ENCODE measurements at regions not wholly inside any gene's neighbourhood (a gene's known extent, or its start where the extent isn't known, plus 50 kb on each side); places are given as distances from the start of the nearest gene placed in this dataset.
"Not testable (repeated sequence)": the region's sequence is repeated elsewhere in the genome, so short reads cannot be mapped to it uniquely, and the experiment has no call there.

- no peaks in the 10 kb centered on the region for H3K79me2 ChIP-seq (ENCODE audit: insufficient read depth, low read length)
Measured at GRCh38 chr1:48066936-48067335, 69.8 kb upstream of the TRABD2B start.

GRCh38 chr1:48064693-48065092 lies 67.5 kb upstream of the TRABD2B start:
- not testable (repeated sequence) for H3F3A ChIP-seq (ENCODE audit: insufficient read depth, low read length); H3K9me3 ChIP-seq (ENCODE audit: low read length); H3K4me1 ChIP-seq (ENCODE audit: insufficient read depth, low read length, severe bottlenecking); H3K4me2 ChIP-seq (ENCODE audit: low read length); H3K36me3 ChIP-seq (ENCODE audit: insufficient read depth, low read length); H2AFZ ChIP-seq (ENCODE audit: low read length); H3K27ac ChIP-seq (ENCODE audit: low read depth, low read length, poor library complexity, severe bottlenecking); H3K9me2 ChIP-seq (ENCODE audit: low read depth, low read length); H4K20me1 ChIP-seq (ENCODE audit: insufficient read depth, low read length); H3K79me2 ChIP-seq (ENCODE audit: insufficient read depth, low read length); H3K9ac ChIP-seq (ENCODE audit: low read length); H3K27me3 ChIP-seq (ENCODE audit: insufficient read depth, low read length); H3K4me3 ChIP-seq (ENCODE audit: low read depth, low read length, poor library complexity, severe bottlenecking)

More at GRCh38 chr1:48066936-48067335, 69.8 kb upstream of the TRABD2B start:
- Histone ChIP-seq H3K4me2 (ENCODE audit: low read length) (no peak overlapping the region), H3K27ac (ENCODE audit: low read depth, low read length, poor library complexity, severe bottlenecking) (no peak overlapping the region), H3K9me3 (ENCODE audit: low read length) (no peaks in the 10 kb centered on the region), H4K20me1 (ENCODE audit: insufficient read depth, low read length) (no peaks in the 10 kb centered on the region), H3K9ac (ENCODE audit: low read length) (no peak overlapping the region), H3F3A (ENCODE audit: insufficient read depth, low read length) (no peaks in the 10 kb centered on the region), H3K9me2 (ENCODE audit: low read depth, low read length) (no peaks in the 10 kb centered on the region), H3K36me3 (ENCODE audit: insufficient read depth, low read length) (no peaks in the 10 kb centered on the region), H3K4me1 (ENCODE audit: insufficient read depth, low read length, severe bottlenecking) (no peaks in the 10 kb centered on the region), H2AFZ (ENCODE audit: low read length) (no peak overlapping the region), H3K27me3 (ENCODE audit: insufficient read depth, low read length) (no peaks in the 10 kb centered on the region), H3K4me3 (ENCODE audit: low read depth, low read length, poor library complexity, severe bottlenecking) (no peak overlapping the region)
- TF ChIP-seq EZH2 (IDR thresholded peaks at IDR 0.05; ENCODE audit: borderline replicate concordance, low read length) (no peak), CTCF (IDR thresholded peaks at IDR 0.05; ENCODE audit: low read length) (no peak)

- no peak overlapping the region for H3K4me2 ChIP-seq (ENCODE audit: low read length)
- H3K4me1 ChIP-seq (ENCODE audit: insufficient read depth, low read length, severe bottlenecking), result no peaks in the 10 kb centered on the region
- no peaks in the 10 kb centered on the region for H3K36me3 ChIP-seq (ENCODE audit: insufficient read depth, low read length)
- no peaks in the 10 kb centered on the region for H3F3A ChIP-seq (ENCODE audit: insufficient read depth, low read length)
- no peaks in the 10 kb centered on the region for H3K9me3 ChIP-seq (ENCODE audit: low read length)
- H3K27ac ChIP-seq (ENCODE audit: low read depth, low read length, poor library complexity, severe bottlenecking), result no peak overlapping the region
- H4K20me1 ChIP-seq (ENCODE audit: insufficient read depth, low read length), result no peaks in the 10 kb centered on the region
- H3K27me3 ChIP-seq (ENCODE audit: insufficient read depth, low read length), result no peaks in the 10 kb centered on the region
- TF ChIP-seq EZH2 (IDR thresholded peaks at IDR 0.05; ENCODE audit: borderline replicate concordance, low read length), result no peak
- no peak for TF ChIP-seq CTCF (IDR thresholded peaks at IDR 0.05; ENCODE audit: low read length)
- H3K9me2 ChIP-seq (ENCODE audit: low read depth, low read length), result no peaks in the 10 kb centered on the region
- no peaks in the 10 kb centered on the region for H3K79me2 ChIP-seq (ENCODE audit: insufficient read depth, low read length)
- H2AFZ ChIP-seq (ENCODE audit: low read length), result no peak overlapping the region
- no peak overlapping the region for H3K4me3 ChIP-seq (ENCODE audit: low read depth, low read length, poor library complexity, severe bottlenecking)
- no peak overlapping the region for H3K9ac ChIP-seq (ENCODE audit: low read length)
Measured at GRCh38 chr1:48062353-48062752, 65.2 kb upstream of the TRABD2B start.

Data from OCI-LY1 (cell line).